PC-9 (cell line): ENCODE measurements at regions not wholly inside any gene's neighbourhood (a gene's known extent, or its start where the extent isn't known, plus 50 kb on each side); places are given as distances from the start of the nearest gene placed in this dataset.

Source experiments
- BruUV-seq: library from RNA; stranded (reverse); fragments of 400-500 nt; replicated peaks from 2 replicates; lab custom pipeline; 2021; lab: Mats Ljungman, UMichigan
- CTCF ChIA-PET: fragments of 300-600 bp; sonication (Branson Sonifier 250); formaldehyde crosslinking; loops from one replicate; lab custom pipeline; 2022; ENCODE audit warnings: antibody characterized with exemption; lab: Charles Lee
- POLR2A ChIA-PET: fragments of 300-600 bp; sonication (Branson Sonifier 250); formaldehyde crosslinking; loops from one replicate; lab custom pipeline; 2022; ENCODE audit warnings: antibody characterized with exemption; ENCODE audit not compliant: unreplicated experiment; lab: Charles Lee
- DNase-seq, 2 experiments: peaks; one replicate each; pipeline versions ENCODE4 v3.0.0 to v3.0.0-alpha.2; 2015 to 2022; ENCODE audit warnings: mixed read lengths in 1 of 2
- H2AFZ ChIP-seq: fragments of 200-600 bp; sonication (generic); 2 replicates; pipeline ENCODE4 v1.8.1; 2017; ENCODE audit warnings: antibody characterized with exemption
- H3F3A ChIP-seq: fragments of 200-600 bp; sonication (generic); 2 replicates; pipeline ENCODE4 v1.8.1; 2017; ENCODE audit warnings: antibody characterized with exemption, mild to moderate bottlenecking, low read depth; ENCODE audit not compliant: insufficient read depth
- H3K27ac ChIP-seq: fragments of 200-600 bp; sonication (generic); 2 replicates; pipeline ENCODE4 v1.6.1; 2016; ENCODE audit warnings: mixed run types
- H3K27me3 ChIP-seq: fragments of 200-600 bp; sonication (generic); 2 replicates; pipeline ENCODE4 v1.6.1; 2016; ENCODE audit warnings: low read depth, mixed run types; ENCODE audit not compliant: insufficient read depth
- H3K36me3 ChIP-seq: fragments of 200-600 bp; sonication (generic); 2 replicates; pipeline ENCODE4 v1.6.1; 2016; ENCODE audit warnings: low read depth, mixed run types
- H3K4me1 ChIP-seq: fragments of 200-600 bp; sonication (generic); replicated peaks from 2 replicates; pipeline ENCODE4 v1.6.1; 2016; ENCODE audit warnings: mixed run types; ENCODE audit not compliant: insufficient read depth
- H3K4me2 ChIP-seq: fragments of 200-600 bp; sonication (generic); 2 replicates; pipeline ENCODE4 v1.6.1; 2017; ENCODE audit warnings: mixed run types
- H3K4me3 ChIP-seq: fragments of 200-600 bp; sonication (generic); 2 replicates; pipeline ENCODE4 v1.6.1; 2016; ENCODE audit warnings: mixed run types
- H3K79me2 ChIP-seq: fragments of 200-600 bp; sonication (generic); 2 replicates; pipeline ENCODE4 v1.6.1; 2017; ENCODE audit warnings: low read depth, mixed run types
- H3K9me2 ChIP-seq: fragments of 200-600 bp; sonication (generic); 2 replicates; pipeline ENCODE4 v1.8.1; 2017; ENCODE audit warnings: mild to moderate bottlenecking; ENCODE audit not compliant: insufficient read depth
- H3K9me3 ChIP-seq: fragments of 200-600 bp; sonication (generic); 2 replicates; pipeline ENCODE4 v1.8.1; 2016; ENCODE audit warnings: low read depth; ENCODE audit not compliant: insufficient read depth
- H4K20me1 ChIP-seq: fragments of 200-600 bp; sonication (generic); 2 replicates; pipeline ENCODE4 v1.8.1; 2017; ENCODE audit not compliant: insufficient read depth
- CTCF ChIP-seq: fragments of 200-600 bp; sonication (generic); conservative IDR thresholded peaks from 2 replicates; pipeline ENCODE4 v1.6.1; 2017; ENCODE audit warnings: mixed run types, antibody characterized with exemption, mild to moderate bottlenecking, moderate library complexity
- EZH2 ChIP-seq: fragments of 200-600 bp; sonication (generic); IDR thresholded peaks from 2 replicates; pipeline ENCODE4 v1.8.0; 2017; ENCODE audit warnings: antibody characterized with exemption, low read depth
- intact Hi-C: fragments of 100-400 bp; cut with micrococcal nuclease; formaldehyde crosslinking; loops from one replicate; pipeline ENCODE4 v1.10.0; 2022; ENCODE audit not compliant: unreplicated experiment

GRCh38 chr6:165745492-165745891, 82.5 kb upstream of the PDE10A start:
- no TSS peak for BruUV-seq
- H3F3A ChIP-seq: no peaks in the 10 kb centered on the region
- H3K27ac ChIP-seq: no peak overlapping the region
- no peak for DNase-seq
- no peaks in the 10 kb centered on the region for H3K36me3 ChIP-seq
- H3K9me3 ChIP-seq: no peaks in the 10 kb centered on the region
- no peaks in the 10 kb centered on the region for H3K9me2 ChIP-seq
- no peaks in the 10 kb centered on the region for H3K4me1 ChIP-seq
- H4K20me1 ChIP-seq: no peaks in the 10 kb centered on the region
- H3K79me2 ChIP-seq: no peaks in the 10 kb centered on the region
- TF ChIP-seq EZH2: no peak
- TF ChIP-seq CTCF: no peak
- ChIA-PET CTCF (no interaction called here), POLR2A (no interaction called here)
- H3K27me3 ChIP-seq: peaks cover 54% of the 10 kb centered on the region
- H3K4me3 ChIP-seq: no peak overlapping the region
- intact Hi-C loops: no loop called here
- H3K4me2 ChIP-seq: no peak overlapping the region
- H2AFZ ChIP-seq: no peak overlapping the region

DNA sequence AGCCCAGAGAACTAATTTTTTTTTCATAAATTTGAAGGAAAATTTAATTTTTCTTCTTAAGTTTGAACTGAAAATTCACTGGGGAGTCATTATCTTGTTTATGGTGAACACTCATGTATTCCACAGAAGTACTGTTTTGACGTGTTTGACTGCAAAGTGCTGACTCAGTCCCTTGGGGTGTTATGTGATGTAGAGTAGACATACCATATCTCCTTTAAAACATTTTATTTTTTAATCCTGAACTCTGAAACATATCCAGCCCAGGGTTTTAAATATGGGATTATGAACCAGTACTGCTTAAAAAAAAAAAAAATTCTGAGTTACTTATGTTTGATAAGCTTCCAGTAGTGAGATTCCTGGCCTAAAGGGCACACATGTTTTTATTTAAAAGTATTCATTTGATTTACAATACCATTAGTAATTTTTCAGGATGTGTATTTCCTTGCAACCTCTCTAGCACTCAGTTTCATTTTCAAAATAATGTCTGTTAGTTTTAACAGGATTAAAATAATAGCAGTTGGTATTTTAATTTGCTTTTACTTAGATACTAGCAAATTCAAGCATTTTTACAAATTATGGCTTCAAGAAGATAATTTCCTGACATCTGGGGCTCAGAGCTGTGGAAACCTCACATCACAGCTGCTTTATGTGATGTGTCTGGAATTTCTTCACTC, 81.7 kb upstream of the PDE10A start:
- ChIA-PET POLR2A (no interaction called here), CTCF (no interaction called here)
- no peak overlapping the region for H2AFZ ChIP-seq
- no peaks in the 10 kb centered on the region for H3K9me3 ChIP-seq
- H3F3A ChIP-seq: no peaks in the 10 kb centered on the region
- TF ChIP-seq CTCF (no peak), EZH2 (no peak)
- BruUV-seq: no TSS peak
- no peaks in the 10 kb centered on the region for H3K36me3 ChIP-seq
- DNase-seq: no peak
- H3K27ac ChIP-seq: no peak overlapping the region
- intact Hi-C loops: no loop called here
- no peaks in the 10 kb centered on the region for H3K9me2 ChIP-seq
- H4K20me1 ChIP-seq: no peaks in the 10 kb centered on the region
- H3K4me1 ChIP-seq: no peaks in the 10 kb centered on the region
- H3K4me2 ChIP-seq: no peak overlapping the region
- peaks cover 54% of the 10 kb centered on the region for H3K27me3 ChIP-seq
- no peaks in the 10 kb centered on the region for H3K79me2 ChIP-seq
- H3K4me3 ChIP-seq: no peak overlapping the region

GRCh38 chr6:165743366-165743898, 80.4 kb upstream of the PDE10A start:
- Histone ChIP-seq H3K9me2 (no peaks in the 10 kb centered on the region), H3K36me3 (no peaks in the 10 kb centered on the region), H4K20me1 (no peaks in the 10 kb centered on the region), H3K27ac (no peak overlapping the region), H3K9me3 (no peaks in the 10 kb centered on the region), H3F3A (no peaks in the 10 kb centered on the region), H3K79me2 (no peaks in the 10 kb centered on the region), H2AFZ (no peak overlapping the region), H3K27me3 (peaks cover 54% of the 10 kb centered on the region), H3K4me3 (no peak overlapping the region), H3K4me1 (no peaks in the 10 kb centered on the region), H3K4me2 (no peak overlapping the region)
- POLR2A ChIA-PET: no interaction called here
- intact Hi-C loops: no loop called here
- no TSS peak for BruUV-seq
- no peak for DNase-seq
- TF ChIP-seq EZH2: no peak
- TF ChIP-seq CTCF: no peak
- CTCF ChIA-PET: no interaction called here
